Brain pericyte (primary cell): ENCODE measurements at regions not wholly inside any gene's neighbourhood (a gene's known extent, or its start where the extent isn't known, plus 50 kb on each side); places are given as distances from the start of the nearest gene placed in this dataset.

Experiments
- DNase-seq: peaks from one replicate; pipeline ENCODE4 v3.0.0-alpha.2; 2012; ENCODE audit warnings: low read depth, low spot score

DNA sequence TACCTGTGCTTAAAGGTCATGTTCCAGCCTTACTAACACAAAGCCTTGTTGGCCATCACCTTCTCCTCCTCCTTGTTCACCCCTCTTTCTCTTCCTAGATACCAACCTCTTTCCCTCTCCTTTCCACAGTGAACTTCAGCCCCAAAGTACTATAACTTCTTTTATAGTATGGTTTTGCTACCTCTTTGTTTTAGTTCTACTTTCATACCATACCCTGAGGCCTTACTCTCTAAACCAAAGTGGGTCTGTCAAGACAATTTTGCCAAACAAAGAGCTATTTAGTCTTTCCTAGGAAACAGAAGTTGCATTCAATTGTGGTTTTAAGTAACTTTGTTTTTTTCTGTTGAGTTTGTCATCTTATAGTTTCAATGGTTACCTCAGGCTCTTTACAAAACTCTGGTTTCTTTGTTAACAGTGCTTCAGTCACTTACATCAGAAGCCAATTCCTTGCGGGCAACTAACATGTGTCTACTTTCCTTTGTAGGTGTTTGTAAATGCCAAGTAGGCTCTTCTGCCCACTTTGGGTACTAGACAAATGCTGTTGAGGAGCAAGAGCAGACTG, 623.9 kb upstream of the PKN2 start:
- no peak for DNase-seq

DNA sequence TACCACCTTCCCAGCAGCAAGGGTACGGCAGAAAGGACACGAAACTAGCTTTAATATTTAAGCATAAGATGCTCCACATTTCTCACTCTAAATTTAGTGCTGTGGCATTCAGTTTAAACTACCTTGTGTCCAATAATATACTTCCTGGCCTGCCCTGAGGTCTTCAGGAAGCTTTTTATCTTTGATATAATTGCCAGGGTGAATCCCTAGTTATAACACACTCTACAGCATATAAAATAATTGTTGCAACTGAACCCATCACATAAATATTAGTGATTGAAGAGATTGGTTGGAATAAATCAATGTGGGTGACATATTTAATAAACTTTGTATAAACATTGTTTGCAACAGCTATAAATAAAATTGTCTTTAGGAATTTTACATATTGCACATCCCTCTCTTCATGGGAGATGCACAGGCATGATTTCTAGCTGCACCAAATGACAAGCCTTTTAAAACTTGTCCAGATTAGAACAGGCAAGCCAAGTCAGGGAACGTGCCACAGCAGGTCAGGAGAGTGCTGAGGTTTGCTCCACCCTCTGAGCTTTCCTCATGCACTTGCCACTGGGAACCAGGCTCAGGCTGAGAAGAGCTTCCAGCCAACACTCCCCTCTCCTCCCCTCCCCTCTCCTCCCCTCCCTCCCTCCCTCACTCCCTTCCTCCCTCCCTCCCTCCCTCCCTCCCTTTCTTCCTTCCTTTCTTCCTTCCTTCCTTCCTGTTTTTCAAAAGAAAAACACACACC, 623.2 kb upstream of the PKN2 start:
- no peak for DNase-seq

DNA sequence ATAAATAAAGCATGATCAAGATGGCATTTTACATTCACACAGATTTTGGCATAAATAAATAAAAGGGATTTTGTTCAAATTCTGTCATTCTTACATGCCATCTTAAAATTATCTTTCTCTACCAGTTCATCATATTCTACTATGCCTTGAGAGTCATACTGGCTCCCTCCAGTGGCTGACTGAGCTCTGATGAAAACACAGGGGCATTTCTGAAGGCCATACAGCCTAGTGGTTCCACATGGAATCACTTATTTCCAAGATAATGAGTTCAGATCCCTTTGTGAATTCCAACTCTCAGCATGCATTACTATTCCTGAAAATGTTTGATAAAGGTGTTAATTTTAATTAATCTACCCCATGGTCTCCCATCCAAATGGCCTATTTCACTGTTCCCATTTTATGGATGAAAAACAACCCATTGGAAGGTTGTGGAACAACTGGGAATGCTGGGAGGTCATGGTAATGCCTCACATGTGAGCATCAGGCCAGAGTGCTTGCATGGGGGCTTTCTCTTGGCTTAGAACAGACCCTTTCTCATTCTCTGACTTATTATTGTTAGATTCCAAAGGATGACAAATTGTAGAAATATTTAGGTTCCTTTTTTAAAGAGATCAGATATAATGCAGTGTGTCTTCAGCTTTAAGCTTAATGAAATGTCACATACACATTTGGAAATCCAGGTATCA, 622.4 kb upstream of the PKN2 start:
- DNase-seq, result no peak

DNA sequence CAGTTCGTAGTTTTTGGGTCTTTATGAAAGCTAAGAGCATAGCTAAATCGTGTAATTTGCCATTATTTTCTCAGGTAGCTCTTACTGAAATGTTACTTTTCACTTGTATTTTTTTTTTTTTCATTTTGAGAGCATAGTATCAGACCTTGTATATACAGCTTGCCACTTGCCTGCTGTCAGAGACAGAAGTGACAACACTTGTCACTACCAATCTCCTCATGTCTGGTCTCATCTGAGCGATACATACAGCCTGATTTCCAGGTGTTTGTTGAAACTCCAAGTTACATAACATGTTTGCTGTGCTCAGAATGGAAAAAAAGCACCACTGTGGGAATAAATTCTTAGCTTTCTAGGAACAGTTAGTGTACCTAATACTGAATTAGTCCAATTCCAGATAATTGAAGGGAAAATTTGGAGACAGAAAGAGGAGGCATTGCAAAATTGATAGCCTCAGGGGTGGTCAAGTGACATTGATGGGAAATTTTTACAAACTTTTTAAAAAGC, 621.4 kb upstream of the PKN2 start:
- no peak for DNase-seq

DNA sequence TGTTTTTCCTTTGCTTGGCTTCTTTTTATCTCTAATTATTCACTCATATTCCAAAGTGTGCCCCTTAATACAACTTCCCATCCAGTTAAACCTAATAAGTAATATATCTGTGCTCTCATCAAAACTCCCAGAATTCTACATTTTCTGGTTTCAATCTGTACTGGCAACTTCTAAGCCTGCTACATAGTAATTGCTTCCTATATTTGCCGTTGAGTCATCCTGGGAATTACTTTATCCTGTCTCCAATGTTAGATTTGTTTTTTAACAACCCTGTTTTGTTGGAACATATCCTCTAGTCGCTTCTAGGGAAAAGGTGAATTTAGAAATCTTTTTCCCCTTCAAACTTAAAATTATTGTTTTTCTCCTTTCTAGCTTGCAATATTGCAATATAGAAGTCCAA, 620.5 kb upstream of the PKN2 start:
- no peak for DNase-seq

DNA sequence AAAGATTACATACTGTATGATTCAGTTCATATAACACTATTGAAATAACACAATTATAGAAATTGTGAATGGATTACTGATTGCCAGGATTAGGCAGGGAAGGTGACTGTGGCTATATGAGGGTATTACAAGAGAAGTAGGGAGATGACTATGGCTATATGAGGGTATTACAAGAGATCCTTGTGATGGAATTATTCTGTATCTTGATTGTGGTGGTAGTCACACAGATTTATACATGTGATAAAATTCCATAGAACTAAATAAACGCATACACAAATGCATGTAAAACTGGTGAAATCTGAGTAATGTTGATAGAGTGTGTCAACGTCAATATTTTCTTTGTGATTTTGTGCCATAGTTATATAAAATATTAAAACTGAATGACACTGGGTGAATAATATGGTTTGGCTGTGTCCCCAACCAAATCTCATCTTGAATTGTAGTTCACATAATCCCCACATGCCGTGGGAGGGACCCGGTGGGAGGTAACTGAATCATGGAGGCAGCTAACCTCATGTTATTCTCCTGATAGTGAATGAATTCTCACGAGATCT, 615.6 kb upstream of the PKN2 start:
- DNase-seq, result no peak

DNA sequence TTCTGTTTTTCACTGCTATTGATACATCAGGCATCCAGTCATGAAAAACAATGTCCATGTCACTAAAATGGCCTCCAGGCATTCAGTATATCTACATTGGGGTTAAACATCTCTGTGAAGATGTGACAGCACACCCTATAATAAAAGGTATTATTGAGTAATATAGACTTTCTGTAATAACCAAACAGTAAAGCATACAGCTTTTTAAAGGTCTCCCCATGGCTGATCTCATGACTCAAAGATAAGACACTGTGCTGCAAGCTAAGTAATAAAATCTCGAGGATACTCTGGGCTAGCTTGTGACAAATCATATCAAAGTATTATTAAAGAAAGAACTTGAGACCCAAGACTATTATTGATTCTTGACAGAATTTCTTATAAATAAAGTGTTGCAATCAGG, 613.1 kb upstream of the PKN2 start:
- DNase-seq, result no peak

DNA sequence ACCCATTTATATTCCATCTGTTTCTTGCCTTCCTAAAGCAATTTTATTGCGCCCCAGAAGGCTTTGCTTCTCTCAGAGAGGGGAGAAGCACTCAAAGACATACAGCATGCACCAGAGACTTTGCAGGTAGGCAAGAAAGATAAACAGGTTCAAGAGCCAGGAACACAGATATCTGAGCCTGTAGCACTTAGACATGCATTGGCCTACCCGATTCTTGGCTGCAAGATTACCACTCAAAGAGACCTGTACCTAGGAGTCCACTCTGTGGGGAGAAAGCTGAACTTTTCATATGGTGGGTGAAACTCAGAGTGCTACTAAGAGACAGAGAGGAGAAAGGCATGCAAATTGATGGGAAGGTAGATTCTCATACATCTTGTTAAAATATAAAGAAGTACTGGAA, 609.4 kb upstream of the PKN2 start:
- no peak for DNase-seq

DNA sequence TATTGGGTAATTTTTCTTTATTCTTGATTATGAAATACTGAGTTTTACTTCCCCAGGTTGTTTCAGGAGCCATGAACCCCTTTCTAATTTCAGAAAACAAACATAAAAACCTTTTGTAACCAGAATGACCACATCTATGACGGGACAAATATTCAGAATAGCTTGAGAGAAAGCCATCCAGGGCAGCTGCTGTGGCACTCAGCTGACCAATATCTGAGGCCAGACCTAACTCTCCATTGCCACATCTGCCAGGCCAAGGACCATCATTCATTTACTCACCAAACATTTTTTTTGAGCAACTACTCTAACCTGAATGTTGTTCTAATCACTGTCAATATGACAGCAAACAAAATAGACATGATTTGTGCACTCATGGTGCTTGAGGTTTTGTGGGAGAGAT, 608.3 kb upstream of the PKN2 start:
- DNase-seq, result no peak

DNA sequence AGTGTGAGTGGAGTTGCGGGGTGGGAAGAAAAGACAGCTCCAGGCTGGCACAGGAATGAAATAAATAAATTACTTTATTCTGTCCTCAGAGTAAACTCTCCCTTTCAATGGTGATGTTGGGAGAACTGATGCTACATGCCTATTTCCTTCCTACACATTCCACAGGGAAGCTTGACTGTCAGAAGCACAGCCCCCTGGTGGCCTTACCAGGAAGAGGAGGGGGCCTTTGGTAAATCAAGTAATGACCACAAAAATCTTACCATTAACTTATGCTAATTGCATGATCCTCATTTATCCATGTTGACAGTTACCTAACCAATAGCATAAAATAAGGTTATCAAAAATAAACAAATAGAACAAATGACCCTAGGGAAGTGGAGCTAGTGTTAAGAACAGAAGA, 605.0 kb upstream of the PKN2 start:
- DNase-seq, result no peak

DNA sequence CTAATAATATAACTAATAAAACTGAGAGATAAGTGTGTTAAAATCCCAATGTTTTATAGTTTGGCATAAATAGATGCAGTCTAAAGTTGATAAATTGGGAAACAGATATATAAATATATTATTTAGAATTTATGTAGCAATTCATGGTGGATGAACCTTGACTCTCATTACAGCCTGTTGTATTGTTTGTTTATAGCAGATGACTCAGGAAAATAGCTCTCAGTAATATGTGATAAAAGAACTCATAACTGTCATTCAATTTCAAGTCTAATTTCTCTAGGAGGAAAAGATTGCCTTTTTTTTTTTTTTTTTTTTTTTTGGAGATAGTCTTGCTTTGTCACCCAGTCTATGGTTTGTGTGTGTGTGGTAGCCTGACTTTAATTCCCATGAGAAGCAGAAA, 603.2 kb upstream of the PKN2 start:
- DNase-seq, result no peak

DNA sequence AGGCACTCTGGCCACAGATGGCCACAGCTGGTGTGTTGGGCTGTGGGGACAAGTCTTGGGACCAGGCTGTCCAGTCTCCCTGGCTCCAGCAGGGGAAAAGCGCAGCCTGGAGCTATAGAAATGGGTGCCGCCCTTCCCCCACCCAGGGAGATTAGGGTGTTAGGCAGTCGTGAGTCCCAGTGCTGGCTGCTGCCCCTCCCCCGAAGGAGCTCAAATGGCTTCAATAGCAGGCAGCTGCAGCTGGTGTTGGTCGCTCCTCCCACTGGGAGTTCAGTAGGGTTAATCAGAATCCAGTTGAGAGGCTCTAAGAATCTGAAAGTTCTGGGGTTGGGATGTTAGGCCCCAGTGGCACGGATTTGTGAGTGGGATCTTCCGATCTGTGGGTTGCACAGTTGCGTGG, 595.6 kb upstream of the PKN2 start:
- DNase-seq, result no peak

DNA sequence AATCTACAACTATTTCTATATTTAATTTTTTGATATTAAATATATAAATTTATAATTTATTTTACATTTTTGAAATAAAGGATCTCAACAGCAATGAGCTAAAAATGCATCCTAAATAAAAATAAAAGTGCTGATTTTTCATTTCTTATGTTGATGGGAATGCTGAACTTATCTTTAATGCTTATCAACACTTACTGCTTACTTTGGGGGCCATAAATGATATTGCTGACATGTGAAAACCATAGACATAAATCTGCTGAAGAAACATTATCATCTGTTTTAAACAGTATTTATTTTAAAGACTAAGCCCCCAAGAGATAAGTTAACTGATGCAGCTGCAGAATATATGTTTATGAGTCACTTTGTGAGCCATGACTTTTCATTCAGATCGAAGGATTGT, 594.1 kb upstream of the PKN2 start:
- no peak for DNase-seq

DNA sequence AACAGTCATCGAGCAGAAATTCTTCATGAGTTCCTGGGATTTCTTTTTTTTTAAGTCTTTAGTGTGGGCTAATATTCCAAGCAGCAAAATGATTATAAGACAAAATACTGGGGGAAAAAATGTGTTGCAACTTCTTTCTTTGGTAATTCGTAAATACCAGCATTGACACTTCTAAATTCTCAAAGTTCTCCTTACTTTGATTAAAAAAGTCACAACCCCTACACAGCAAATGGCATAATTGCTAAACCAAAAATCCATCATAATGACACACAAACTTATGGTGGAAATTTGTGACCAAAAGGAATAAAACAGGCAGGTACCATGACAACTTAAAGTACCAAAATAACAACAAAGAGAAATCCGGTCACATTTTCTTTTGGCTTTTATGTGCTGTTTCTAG, 585.2 kb upstream of the PKN2 start:
- DNase-seq, result no peak

DNA sequence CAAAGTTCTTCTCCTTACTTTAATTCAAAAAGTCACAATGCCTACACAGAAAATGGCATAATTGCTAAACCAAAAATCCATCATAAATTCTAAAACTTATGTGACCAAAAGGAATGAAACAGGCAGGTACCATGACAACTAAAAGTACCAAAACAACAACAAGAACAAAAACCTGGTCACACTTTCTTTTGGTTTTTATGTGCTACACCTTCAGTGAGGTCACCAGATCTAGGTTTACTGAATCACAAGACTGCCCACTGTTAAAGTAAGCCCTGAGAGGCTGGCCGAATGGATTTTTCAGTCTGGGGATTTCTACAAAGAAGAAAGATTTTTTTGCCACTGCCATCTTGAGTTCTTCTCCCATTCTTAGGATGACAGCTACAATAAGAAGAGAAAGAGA, 583.0 kb upstream of the PKN2 start:
- DNase-seq, result no peak

DNA sequence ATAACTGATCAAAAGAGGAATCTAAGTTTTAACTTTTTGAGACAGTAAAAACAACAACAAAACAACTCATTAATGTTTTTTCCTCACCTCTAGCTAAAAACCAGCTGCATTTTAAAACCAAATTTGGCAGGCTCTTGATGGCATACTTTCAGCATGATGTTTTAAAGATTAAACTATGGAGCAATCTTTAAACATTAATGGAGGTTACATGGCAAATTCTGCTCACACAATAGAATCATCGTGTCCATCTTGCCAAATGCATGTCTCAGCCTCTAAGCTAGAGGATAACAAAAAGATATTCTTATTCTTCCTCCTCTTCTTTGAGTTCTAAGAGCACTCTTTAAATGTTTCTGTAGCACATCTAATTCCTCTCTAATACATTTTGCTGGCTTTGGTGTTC, 579.8 kb upstream of the PKN2 start:
- DNase-seq, result no peak

DNA sequence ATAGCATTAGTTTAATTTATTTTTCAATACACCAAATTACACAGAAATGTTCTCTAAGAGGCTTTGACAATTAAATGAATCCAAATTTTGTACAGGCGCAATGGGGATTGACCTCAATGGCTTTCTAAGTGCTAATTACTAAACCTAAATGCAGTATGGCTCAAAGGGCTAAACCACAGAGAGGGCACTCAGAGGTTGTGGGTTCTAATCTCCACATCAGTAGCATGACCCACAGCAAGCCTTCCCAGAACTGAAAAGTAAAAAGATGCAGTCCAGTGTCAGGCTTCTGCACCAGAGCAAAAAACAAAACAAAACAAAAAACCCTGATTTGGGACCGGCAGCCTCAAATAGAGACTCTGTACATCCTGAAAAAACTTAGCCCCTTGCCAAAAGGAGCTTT, 579.2 kb upstream of the PKN2 start:
- DNase-seq, result no peak

DNA sequence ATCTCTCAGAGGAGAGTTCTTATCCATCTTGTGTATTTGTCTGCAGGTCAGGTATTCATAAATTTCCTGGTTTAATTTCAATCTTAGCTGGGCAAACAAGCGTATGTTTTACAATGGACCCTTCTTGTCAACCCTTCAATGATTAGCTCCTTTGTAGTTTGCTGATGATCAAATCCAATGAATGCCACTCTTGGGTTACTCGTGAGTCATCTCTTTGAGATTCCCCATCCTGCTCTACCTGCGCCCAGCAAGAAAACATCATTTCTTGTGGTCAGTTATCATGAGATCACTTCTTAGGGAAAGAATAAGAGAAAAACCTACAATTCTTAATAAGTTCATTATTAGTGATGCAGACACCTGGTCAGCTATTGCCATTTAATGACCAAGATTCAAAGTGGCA, 572.3 kb upstream of the PKN2 start:
- DNase-seq, result no peak

DNA sequence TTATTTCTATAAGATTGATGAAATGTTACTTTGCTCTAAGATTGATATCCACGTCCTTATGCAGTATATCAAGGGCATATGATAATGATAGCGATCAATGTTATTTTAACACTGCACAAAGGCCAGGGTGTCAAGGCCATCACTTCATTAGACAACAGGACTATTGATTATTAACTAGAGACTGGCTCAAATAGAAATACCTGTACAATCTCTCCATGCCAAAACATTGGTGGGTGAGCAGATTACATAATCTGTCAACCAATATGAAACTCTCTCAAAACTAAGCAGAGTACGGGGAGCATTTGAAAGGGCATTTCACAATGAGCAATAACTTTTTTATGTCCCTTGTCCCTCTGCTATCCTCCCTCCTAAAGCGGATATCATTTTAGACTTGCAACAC, 566.5 kb upstream of the PKN2 start:
- DNase-seq, result no peak

DNA sequence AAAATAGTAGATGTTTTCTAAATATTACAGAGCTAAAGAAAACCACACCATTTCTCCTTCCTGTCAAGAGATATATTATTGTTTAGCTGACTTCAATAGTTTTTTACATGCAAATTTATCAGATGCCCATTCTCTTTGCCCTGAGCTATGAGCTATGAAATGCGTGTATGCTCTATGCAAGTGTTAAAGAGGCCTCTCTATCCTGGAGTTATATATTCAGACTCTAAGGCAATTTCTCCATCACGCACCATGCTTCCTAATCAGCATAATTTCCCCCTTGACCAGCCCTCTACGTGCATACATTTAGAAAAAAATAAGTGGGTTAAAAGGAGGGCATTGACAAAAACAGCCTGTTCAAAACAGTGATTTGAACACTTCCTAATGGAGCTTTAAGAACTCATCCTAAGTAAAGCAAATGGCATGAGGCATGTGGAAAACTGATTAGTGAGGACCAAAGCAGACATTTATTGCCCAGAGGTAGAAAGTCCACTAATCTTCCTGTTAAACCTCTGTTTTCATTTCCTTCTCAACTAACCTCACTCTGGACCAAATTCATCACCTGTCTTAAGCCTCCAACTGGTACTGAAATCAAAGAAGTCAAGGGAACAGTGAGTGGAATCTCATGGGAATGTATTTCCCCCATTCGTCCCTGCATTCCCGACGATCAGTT, 565.8 kb upstream of the PKN2 start:
- DNase-seq, result no peak

DNA sequence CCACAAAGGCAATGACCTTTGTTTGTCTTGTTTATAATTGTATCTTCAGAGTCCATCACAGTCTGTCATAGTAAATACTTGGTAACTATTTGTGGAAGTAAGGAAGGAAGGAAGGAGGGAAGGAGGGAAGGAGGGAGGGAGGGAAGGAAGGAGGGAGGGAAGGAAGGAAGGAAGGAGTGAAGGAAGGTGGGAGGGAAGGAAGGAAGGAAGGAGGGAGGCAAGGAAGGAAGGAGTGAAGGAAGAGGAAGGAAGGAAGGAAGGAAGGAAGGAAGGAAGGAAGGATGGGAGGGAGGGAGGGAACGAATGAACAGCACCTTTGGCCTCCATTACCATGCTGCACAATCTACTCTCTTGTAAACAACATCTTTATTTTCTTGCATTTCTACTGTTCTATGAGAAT, 559.5 kb upstream of the PKN2 start:
- no peak for DNase-seq

DNA sequence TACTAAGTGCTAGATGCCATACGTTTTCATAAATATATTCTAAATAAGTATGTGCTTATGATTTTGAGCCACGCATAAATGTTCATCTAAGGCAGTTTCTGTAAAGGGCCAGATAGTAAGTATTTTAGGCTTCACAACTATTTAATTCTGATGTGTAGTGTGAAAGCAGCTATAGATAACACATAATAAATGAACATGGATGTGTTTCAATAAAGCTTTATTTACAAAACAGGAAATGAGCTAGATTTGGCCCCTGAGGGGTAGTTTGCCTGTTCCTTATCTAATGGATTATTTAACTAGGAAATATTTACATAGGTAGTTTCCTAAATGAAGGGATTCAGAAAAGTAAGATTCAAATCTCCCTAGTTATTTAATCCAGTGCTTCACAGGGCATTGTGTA, 557.6 kb upstream of the PKN2 start:
- no peak for DNase-seq
